NCI-H1694 (cell line): ENCODE measurements at regions not wholly inside any gene's neighbourhood (a gene's known extent, or its start where the extent isn't known, plus 50 kb on each side); places are given as distances from the start of the nearest gene placed in this dataset.
"Not testable (repeated sequence)": the region's sequence is repeated elsewhere in the genome, so short reads cannot be mapped to it uniquely, and the experiment has no call there.

Experiments used
- DNase-seq: peaks from one replicate; lab custom pipeline; 2025; lab: John Stamatoyannopoulos, UW

DNA sequence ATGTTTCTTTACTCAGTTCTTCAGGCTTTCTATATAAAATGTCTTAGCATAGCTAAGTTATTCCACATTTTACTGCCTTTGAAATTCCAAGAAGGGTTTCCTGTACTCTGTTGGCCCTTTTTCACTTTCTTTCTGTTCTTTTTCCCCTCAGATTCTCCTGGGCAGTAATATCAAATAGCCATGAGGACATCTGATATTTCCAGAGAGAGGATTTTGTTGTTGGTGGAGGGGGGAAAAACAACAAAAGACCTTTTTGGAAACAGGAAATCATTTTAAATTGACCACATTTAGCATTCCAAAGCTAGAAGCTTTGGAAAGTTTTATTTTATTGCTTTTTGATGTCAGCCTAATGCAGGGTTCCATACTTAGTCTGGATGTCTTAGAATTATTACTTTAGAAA, 445.4 kb downstream of the GJA1 start:
- DNase-seq, result no peak

DNA sequence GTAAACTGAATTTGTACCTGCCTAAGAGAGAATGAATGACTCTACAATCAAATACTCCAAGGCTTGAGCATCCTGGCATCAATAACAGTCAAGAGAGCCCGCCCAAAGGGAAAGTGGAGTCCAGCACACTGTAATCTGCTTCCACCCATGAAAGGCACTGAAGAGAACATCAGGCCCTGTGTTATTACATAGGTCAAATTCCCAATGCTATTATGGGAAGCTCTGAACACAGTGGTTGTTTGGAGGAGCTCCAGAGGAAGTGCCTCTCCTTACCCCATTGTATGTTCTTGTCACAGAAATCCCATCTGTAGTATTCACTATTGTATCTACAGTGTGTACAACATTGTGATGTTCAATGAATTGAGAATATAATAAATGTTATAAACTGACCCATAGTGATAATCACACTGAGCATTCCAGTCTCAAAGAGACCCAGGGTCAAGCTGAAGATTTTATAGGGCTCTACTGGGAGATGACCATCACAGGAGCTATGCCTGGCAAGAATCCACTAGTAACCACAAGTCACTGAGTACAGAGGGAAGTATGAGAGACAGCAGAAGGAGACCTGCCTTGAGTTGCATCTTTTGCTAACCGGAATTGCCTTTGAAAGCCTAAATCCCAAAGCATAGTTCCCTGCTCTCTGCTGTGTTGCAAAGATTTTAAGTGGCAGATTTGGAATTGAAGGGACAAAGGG, 446.7 kb downstream of the GJA1 start:
- no peak for DNase-seq

DNA sequence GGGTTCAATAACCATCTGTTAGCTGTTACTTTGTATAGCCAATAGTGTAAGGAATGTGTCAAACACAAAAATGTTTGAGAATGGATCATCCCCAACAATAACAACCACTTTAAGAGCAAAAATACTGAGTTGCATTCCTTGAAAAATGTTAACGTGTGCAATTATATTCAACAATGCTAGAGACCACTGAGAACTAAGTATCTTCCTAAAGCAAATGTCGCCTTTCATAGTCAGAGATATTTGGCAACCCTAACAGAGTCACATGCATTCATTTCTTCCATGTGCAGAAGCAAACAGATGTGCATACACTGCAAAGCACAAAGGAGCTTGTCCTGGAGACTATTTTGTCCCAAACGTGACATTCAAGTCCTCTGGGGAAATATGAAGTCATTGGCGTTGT, 448.6 kb downstream of the GJA1 start:
- no peak for DNase-seq

DNA sequence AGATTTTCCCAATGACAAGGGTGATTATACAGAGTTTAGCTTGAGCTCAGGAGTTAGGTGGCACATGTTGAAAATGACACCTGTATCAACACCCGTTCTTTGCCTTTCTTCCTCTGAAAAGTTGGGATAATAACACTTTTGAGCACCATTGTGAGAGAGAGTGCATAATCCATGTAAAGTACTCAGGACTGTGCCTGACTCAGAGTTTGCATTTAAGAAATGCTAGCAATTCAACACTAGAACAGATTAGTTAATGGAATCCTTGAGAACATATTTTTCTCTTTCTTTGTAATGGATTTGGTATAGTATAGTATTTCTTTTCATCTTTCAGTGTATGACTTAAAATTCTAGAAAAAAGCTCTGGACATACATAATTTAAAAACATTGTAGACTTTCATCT, 449.2 kb downstream of the GJA1 start:
- no peak for DNase-seq

DNA sequence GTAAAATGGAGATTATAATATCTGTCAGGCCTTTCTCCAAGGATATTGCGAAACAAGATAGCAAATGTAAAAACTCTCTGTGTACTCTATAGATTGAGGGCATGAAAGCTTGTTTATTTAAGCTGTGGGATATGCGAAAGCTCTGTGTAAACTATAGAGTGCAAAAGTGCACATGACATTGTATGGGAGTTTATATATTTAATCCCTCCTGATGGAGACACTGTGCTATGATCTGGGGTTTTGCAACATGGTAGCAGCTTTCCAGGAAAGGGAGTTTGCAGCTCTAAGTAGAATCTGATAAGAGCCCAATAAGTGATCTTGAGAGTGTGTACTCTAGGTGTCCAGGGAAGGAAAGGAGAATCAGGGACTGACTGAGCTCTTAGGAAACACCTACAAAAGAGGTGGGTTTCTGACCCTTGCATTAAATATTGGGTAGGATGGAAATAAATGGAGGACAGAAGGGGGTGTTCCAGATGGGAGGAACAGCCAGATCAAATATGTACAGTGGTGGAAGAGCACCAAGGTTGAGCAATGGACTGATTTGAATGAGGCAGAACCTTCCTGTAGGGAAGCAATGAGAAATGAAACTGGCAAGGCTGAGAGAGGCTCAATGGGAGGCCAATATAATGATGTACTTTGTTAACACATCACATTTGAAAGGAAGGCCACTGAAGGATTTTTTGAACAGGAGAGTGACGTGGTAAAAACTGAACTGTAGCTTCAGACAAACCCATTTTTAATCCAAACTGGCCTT, 450.1 kb downstream of the GJA1 start:
- no peak for DNase-seq

DNA sequence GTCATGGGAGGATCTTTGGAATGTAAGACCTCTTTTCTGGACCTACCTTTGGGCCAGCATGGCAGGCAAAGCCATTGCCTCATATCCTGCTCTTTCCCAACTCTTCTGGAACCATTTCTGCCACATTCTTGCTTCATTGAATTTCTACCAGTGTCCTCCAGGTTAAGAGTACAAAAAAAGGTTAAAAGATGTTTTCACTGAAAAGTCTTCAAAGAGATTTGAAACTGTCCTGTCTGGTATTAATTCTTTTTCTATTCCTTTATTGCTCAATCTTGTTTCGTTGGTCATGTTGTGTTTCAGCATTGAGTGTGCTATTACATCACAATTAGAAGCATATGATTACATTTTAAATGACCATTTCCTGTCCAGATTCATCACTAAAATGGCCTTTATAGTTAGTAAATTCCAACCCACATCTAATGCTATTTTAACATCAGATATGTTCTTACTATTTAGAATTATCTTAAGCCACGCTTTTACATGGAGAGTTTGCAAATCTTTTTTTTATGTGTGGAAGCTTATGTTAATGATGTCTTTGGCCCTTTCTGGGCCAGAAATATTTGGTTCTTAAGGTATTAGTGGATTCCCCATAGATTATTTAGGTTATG, 450.9 kb downstream of the GJA1 start:
- DNase-seq, result no peak

DNA sequence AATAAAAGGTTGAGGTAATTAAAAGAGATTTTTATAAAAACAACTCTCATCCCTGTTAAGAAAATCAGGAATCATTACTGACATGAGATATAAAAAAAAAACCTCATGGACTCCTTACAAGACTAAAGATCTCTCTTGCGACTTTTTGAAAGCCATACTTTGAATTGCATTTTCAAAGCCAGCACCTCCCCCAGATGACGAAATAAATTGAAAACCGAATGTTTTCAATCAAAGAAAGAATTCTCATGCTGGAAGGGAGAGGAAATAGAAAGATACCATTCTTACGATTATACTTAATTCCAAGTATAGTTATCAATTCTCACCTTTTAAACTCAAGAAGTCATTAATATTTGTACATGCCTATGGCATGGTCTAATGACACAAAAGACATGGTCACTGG, 452.3 kb downstream of the GJA1 start:
- DNase-seq, result no peak

DNA sequence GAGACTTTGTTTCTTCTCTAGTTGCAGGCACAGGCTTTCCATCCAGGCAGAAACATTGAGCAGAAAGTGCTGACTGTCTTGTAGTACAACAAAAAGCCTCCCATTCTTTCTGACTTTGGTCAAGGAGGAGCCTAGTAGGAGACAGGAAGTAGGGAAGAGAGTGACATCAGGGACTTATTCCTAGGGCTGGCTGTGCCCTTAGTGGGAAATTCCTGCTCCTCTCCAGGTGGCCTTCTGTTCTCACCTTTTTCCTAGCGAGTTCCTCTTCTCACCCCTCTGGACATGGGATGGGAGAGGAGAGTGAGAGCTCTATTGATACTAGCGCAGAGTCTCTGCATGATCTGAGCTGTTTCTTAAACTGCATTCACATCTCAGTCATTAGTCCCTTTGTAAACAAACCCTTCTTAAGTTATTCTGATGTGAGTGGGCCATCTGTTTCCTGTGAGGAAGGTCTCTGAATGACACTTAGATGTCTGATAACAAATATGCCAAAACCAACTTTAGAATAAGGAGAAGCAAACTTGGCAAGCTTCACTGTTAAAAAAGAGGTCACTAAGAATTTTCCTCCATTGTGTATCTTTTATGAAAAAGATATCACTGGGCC, 455.0 kb downstream of the GJA1 start:
- DNase-seq, result no peak

DNA sequence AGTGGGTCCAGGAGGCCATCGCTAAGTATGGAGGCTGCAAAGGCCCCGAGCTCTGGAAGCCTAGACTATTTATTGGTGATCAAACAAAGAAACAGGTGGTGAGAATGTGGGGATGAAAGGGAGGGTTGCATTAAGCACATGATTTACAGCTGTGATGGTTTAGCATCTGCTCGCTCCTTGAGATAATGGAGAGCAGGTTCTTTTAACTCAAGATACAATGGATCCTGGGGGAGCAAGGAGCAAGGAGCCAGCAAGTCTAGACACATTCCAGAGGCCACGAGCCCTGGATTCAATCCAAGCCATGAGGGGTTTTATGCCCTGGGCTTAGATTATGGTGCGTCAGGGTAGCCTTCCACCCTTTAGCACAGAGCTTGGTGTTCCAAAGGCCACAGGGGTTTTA, 460.3 kb downstream of the GJA1 start:
- not testable (repeated sequence) for DNase-seq

DNA sequence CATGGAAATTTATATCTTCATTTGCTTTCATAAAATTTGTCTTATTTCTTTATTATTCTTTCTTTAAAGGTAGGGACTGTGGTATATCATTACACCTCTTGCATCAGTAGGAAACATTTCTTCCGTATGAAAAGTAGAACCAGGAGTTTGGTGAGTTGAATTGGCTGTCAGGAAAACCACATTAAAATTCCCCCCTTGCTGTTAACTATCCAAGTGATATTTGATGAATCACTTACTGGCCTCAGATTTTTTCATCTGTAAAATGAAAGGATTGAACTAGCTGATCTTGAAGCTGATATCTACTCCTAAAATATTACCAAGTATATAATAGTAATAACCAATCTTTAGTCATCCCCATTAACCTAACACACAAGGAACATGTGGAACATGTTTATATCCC, 460.9 kb downstream of the GJA1 start:
- DNase-seq, result no peak

DNA sequence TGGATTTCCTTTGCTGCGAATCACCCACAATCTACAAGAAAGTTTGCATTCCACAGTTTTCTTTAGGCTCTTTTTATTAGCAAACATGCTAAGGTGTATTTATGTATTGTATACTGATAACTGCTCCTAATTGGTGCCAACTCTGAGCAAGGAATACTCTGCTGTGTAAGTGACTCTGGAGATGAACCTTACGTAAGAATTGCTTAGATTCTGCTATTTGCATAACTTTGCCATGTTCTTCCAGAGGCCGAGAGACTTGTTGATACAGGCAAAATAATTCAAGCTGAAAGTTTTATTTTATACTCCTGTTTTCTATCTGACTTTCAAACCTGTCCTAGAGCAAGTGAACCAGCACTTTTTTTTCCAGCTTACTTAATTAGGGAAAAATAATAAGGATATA, 461.3 kb downstream of the GJA1 start:
- DNase-seq, result no peak

DNA sequence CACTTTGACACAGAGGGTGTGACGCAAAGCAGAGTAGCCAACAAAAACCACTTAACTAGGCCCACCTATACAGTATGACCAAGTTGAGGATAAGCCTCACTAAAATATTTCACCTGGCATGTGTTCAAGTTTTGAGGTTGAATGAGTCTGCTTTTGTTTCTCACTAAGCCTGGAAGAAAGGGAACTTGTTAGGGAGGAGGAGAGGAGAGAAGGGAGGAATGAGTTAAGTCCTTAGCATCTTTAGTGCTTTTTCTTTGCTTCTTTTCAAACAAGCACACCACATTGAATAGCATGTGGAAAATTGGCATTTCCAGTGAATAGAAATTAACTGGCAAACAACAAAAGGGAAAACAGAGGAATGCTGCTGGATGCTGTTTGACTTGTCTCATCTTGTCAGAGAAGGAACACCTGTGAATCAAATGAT, 461.9 kb downstream of the GJA1 start:
- no peak for DNase-seq

DNA sequence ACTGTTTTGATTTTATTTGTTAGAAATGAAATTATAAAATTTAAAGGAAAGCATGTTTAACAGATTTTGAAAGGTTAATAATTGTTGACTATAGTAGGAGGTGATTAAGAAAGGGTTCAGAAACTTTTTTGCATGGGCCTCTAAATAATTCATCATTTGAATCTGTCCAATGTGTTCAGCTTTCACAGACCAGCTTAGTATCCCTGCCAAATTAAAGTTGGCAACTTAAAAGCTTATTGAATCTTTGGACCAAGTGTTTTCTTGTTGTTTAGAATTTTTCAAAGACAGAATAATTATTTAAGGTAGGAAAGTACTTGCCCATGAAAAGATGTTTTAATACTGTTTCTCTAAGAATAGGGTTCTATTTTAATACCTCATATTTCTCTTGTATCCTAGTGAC, 466.0 kb downstream of the GJA1 start:
- DNase-seq, result no peak

DNA sequence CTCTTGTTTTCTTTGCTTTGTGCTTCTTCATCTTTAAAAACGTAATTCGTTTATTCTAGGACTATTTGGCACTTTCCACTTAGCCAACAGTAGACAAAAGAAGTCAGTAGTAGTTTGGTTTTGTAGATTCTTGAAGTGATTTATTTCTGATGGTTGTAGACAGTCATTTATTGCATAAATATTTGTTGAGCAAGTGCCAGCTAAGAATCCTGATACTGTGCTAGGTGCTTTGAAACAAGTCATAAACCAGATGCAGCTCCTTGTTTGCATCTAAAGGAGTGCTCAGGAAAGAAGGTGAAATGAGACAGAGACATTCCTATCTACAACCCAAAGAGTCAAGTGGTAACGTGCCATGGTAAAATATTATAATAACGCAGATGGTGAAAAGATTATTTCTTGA, 469.1 kb downstream of the GJA1 start:
- no peak for DNase-seq

DNA sequence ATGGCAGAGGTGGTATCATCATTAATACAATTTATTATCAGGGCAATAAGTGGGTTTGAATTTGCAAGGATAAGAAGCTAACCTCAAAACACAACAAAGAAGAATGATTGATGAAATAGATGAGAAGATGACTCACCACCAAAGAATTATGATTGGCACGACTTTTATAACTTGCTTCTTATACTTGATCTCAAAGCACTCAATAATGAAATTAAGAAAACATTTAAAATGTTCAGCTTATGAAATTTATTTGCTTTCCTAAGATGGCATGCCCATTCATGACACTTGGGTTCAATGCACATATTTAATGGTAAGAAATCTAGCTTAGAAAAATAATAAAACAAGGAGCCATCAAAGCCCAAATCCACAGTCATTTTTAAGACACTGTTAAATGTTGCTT, 477.5 kb downstream of the GJA1 start:
- DNase-seq, result no peak

DNA sequence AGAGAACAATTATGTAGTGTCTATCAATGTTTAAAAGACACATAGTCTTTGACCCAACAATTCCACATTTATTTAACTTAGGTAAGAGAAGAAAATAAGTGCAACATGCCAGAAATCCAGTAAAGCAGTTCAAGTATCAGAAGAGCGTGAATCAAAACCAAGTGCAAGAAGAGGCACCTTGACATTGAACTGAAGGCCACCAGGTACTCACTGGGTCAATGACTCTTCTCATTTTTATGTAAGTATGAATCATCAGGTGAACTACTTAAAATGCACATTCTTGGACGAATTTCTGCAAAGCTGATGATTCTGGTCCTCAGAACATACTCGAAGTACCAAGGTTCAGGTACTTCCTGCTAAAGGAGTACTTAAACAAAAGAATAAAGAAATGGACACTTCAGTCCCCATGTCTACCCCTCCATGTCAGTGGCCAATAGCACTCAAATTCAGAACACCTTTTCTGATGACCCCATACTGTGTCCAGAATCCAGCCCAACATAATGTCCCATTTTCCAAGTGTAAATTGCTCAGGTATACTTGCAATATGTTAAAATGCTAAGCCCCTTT, 481.9 kb downstream of the GJA1 start:
- DNase-seq, result no peak

DNA sequence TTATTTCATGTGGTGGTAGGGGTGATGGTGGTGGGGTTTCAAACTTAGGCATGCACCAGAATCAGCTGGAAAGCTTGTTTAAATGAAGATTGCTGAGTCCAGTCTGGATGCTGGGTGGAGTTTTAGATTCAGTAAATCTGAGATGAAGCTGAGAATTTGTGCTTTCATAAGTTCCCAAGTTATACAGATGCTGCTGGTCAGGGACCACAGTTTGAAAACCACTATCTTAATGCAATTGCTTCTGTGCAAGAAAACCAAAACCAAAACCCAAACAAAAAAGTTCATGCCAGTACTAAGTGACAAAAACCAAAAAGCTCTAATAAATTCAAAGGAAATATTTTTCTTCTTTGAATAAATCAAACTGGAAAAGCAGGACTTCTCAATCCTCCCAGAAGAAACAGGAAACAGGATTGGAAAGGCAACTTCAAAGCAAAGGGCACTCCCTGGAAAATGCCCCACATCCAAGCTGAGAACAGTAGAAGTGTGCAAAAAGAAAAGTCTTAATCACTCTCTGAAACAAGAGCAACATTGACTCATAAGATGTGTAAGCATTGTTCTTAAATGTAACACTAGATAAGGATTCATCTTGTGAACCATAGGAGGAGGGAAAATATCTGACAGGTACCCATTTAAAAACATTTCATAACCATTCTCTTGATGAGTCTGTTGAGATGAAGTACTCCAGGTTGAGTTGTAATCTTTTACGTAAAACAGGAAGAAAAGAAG, 481.5 kb upstream of the HSF2 start:
- DNase-seq, result no peak

DNA sequence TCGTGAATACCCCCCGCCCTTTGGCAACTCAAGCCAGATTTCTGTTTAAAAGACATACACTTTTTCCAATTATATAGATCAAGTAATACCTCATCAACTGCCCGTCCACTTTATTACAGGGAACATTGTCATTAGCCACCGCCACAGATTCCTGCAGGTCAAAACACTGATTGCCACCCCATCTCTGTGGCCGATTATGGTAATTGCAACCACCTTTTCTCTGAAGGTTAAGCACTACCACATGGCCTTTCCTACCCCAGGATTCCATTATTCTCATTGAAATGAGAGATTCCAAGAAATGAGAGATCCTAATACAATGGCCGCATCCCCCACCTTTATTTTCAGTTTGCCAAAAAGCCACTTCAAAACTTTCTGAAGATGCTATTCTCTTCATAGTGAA, 478.8 kb upstream of the HSF2 start:
- DNase-seq, result no peak

DNA sequence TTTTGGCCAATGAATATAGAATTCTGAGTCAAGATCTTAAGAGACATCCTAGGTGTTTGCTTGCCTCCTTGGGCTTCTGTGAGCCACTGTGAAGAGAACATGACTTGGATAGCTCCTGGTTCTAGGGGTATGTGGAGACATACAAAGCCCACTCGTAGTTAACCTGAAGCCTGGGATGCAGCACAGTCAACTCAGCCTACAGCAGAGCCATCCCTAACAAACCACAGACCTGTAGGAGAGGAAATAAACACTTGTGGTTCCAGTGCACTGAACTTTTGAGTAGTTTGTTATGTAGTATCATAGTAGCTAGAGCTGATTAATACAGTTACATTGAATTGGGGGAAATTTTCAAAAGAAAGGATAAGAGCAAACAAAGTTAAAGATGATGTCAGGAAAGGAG, 474.4 kb upstream of the HSF2 start:
- DNase-seq, result no peak

DNA sequence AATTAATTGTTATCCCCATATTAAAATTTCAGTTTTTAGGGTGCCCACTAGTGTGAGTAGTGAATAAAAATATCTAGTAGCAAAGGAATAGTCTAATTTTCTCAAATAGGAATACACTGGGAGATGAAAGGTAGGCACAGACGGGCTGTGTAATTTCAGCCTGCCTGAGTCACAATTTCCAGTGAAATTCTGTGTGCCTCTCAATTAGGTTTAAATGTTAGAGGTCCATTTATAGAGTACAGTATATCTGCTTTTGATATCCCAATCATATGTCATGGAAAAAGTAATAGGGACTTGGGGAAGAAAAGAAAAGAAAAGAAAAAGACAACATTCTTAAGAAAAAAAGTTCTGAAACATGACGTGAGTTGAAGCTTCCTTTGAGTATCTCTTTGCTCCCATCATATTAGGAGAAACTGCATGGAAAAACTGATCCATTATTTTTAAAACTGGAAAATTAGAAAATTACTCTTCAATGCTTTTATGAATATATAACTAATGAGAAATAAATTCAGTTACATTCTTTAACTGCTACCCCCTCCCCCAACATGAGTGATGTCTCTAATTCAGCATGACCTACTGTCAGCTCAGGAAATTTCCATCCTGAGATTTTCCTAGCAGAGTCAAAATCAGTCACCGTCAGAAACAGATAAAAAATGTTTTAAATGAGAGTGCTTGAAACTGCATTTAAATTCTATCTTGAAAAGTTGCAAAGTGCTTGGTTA, 473.8 kb upstream of the HSF2 start:
- no peak for DNase-seq

DNA sequence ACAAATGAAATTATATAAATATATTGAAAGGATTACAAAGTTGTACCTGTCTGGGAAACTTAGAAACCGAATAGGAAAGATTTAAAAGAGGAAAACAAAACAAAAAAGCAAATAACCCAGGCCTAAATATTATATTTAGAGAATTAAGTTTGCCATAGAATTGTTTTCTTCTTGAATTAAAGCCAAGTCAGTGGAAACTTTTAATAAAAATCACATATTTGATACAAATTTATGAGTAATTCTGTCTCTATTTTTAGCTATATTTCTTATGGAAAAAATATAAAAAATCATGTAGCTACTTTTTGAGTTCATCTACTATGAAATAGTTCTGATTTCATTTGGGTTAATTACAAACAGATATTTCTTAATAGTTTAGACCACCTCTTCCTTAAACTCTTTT, 470.2 kb upstream of the HSF2 start:
- DNase-seq, result no peak
